GM23248 (cell line): ENCODE measurements at regions not wholly inside any gene's neighbourhood (a gene's known extent, or its start where the extent isn't known, plus 50 kb on each side); places are given as distances from the start of the nearest gene placed in this dataset.

Source experiments
- EZH2 ChIP-seq: fragments of 200-600 bp; sonication (generic); IDR thresholded peaks from 2 replicates; pipeline ENCODE4 v1.6.1; 2018; ENCODE audit warnings: antibody characterized with exemption, mild to moderate bottlenecking; ENCODE audit not compliant: insufficient read depth, poor library complexity, severe bottlenecking
- EZH2phosphoT487 ChIP-seq: fragments of 200-600 bp; sonication (generic); IDR thresholded peaks from 2 replicates; pipeline ENCODE4 v1.6.1; 2018; ENCODE audit warnings: antibody characterized with exemption, moderate library complexity, mild to moderate bottlenecking, low read depth; ENCODE audit not compliant: insufficient read depth

DNA sequence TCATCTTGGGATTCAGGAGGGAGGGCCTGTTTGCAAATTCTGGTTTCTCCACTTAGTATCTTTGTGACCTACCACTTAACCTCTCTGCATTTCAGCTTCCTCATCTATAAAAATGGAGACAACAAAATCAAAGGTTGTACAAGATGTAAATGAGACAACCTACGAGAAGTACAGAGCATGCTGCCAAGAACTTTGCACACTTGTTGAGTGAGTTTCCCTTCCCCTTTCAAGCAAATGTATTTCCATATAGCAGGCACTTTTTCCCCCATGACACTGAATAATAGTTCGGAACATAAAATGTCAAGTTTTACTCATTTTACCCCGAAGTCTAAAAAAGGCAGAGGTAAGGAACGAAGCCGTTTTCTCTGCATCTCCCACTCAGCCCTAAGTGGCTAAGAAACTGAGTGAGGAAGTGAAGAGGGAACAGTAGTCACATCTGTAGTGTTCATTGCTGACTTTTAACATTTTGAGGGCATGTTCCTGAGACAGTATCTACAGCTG, 159.0 kb downstream of the TLE1 start:
- TF ChIP-seq EZH2 (no peak), EZH2phosphoT487 (no peak)
